ENCODE measurements at regions not wholly inside any gene's neighbourhood (a gene's known extent, or its start where the extent isn't known, plus 50 kb on each side); places are given as distances from the start of the nearest gene placed in this dataset.

DNA sequence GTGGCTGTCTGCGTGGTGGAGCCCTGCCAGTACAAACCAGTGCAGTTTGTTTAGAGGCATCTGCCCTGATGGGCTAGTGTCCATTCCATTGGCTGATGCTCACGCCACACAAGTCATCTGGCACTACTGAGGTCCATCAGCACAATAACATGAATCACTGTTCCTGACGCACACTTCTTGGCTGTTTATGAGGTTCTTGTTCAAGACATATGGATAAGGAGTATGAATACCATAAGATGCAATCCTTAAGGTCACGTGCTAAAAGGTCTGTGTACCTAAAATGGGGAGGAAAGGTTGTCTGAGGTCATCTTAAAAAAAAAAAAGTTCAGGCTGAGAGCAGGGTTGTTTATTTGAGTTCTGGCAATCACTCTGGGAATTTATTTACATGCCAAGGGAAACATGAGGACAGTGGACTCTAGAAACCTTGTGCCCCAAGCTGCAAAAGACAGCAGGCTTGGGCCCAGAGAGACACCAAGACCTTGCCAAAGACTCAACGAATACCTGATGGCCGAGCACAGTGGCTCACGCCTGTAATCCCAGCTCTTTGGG, 54.1 kb upstream of the SHLD1 start:
- no peaks in the 10 kb centered on the region for H4K20me1 ChIP-seq (ENCODE audit: control insufficient read depth, extremely low read depth, insufficient read depth, low read length)
- H3K9me3 ChIP-seq (ENCODE audit: control insufficient read depth, insufficient read depth, low read depth, low read length): no peaks in the 10 kb centered on the region
- H3K4me1 ChIP-seq (ENCODE audit: control insufficient read depth, extremely low read depth, insufficient read depth, low read length): peaks cover 4% of the 10 kb centered on the region
- no peaks in the 10 kb centered on the region for H3K79me2 ChIP-seq (ENCODE audit: control insufficient read depth, insufficient read depth, low read length)
- no peak for TF ChIP-seq EZH2 (IDR thresholded peaks at IDR 0.05; ENCODE audit: low read length, missing control alignments)
- TF ChIP-seq, protein P1, sequence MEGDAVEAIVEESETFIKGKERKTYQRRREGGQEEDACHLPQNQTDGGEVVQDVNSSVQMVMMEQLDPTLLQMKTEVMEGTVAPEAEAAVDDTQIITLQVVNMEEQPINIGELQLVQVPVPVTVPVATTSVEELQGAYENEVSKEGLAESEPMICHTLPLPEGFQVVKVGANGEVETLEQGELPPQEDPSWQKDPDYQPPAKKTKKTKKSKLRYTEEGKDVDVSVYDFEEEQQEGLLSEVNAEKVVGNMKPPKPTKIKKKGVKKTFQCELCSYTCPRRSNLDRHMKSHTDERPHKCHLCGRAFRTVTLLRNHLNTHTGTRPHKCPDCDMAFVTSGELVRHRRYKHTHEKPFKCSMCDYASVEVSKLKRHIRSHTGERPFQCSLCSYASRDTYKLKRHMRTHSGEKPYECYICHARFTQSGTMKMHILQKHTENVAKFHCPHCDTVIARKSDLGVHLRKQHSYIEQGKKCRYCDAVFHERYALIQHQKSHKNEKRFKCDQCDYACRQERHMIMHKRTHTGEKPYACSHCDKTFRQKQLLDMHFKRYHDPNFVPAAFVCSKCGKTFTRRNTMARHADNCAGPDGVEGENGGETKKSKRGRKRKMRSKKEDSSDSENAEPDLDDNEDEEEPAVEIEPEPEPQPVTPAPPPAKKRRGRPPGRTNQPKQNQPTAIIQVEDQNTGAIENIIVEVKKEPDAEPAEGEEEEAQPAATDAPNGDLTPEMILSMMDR (conservative IDR thresholded peaks at IDR 0.05 in 1 of 2, IDR thresholded peaks at IDR 0.05 in 1 of 2; ENCODE audit: low read depth in 1 of 2, low read length in 2 of 2): no peak
- H3K9ac ChIP-seq (ENCODE audit: insufficient read depth, low read length): no peak overlapping the region
- H3K27ac ChIP-seq (ENCODE audit: insufficient read depth, low read length): no peak overlapping the region
- H3K27me3 ChIP-seq (ENCODE audit: control insufficient read depth, insufficient read depth, low read length): no peaks in the 10 kb centered on the region
- DNase-seq (ENCODE audit: low read depth in 2 of 2): peak; percentile 53 to 99
- H3K4me2 ChIP-seq (ENCODE audit: extremely low read depth, insufficient read depth, low read length): no peak overlapping the region
- H2AFZ ChIP-seq (ENCODE audit: low read length): no peak overlapping the region
- H3K36me3 ChIP-seq (ENCODE audit: control insufficient read depth, insufficient read depth, low read length): no peaks in the 10 kb centered on the region
- no peak overlapping the region for H3K4me3 ChIP-seq (replicated peaks in 1 of 4; ENCODE audit: control extremely low read depth in 1 of 4, insufficient read depth in 1 of 4, low read depth in 3 of 4, low read length in 4 of 4)

DNA sequence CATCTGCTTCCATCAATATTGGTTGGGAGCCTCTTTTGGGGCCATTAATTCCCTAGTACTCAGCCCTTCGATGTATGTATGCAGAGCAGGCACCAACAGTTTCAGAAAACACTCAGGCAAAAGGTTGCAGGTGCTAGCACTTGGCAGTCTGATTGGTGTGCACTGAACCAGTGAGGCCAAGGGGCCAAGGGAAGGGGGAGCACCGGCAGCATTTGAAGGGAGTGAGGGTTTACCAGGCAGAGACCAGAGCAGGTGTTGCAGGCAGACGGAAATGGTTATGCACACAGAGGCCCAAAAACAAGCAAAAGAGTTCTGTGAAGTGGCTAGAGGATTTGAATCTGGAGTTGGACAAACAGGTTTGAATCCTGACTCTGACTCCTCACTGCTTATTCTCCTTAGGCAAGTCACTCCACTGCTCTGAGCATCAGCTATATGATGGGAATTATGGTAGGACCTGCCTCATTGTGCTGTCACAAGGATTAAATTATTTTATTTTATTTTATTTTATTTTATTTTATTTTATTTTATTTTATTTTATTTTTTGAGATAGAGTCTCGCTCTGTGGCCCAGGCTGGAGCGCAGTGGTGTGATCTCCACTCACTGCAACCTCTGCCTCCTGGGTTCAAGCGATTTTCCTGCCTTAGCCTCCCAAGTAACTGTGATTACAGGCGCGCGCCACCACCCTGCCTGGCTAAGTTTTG, 58.1 kb upstream of the SHLD1 start:
- H3K27ac ChIP-seq (ENCODE audit: insufficient read depth, low read length): no peak overlapping the region
- no peaks in the 10 kb centered on the region for H3K27me3 ChIP-seq (ENCODE audit: control insufficient read depth, insufficient read depth, low read length)
- peaks cover 4% of the 10 kb centered on the region for H3K4me1 ChIP-seq (ENCODE audit: control insufficient read depth, extremely low read depth, insufficient read depth, low read length)
- H3K4me2 ChIP-seq (ENCODE audit: extremely low read depth, insufficient read depth, low read length): no peak overlapping the region
- H3K79me2 ChIP-seq (ENCODE audit: control insufficient read depth, insufficient read depth, low read length): no peaks in the 10 kb centered on the region
- no peaks in the 10 kb centered on the region for H3K9me3 ChIP-seq (ENCODE audit: control insufficient read depth, insufficient read depth, low read depth, low read length)
- H2AFZ ChIP-seq (ENCODE audit: low read length): no peak overlapping the region
- no peaks in the 10 kb centered on the region for H3K36me3 ChIP-seq (ENCODE audit: control insufficient read depth, insufficient read depth, low read length)
- H3K4me3 ChIP-seq (replicated peaks in 1 of 4; ENCODE audit: control extremely low read depth in 1 of 4, insufficient read depth in 1 of 4, low read depth in 3 of 4, low read length in 4 of 4): no peak overlapping the region
- no peak for DNase-seq (ENCODE audit: low read depth in 2 of 2)
- TF ChIP-seq, protein P1 (conservative IDR thresholded peaks at IDR 0.05 in 1 of 2, IDR thresholded peaks at IDR 0.05 in 1 of 2; ENCODE audit: low read depth in 1 of 2, low read length in 2 of 2): no peak
- no peak for TF ChIP-seq EZH2 (IDR thresholded peaks at IDR 0.05; ENCODE audit: low read length, missing control alignments)
- no peak overlapping the region for H3K9ac ChIP-seq (ENCODE audit: insufficient read depth, low read length)
- no peaks in the 10 kb centered on the region for H4K20me1 ChIP-seq (ENCODE audit: control insufficient read depth, extremely low read depth, insufficient read depth, low read length)

DNA sequence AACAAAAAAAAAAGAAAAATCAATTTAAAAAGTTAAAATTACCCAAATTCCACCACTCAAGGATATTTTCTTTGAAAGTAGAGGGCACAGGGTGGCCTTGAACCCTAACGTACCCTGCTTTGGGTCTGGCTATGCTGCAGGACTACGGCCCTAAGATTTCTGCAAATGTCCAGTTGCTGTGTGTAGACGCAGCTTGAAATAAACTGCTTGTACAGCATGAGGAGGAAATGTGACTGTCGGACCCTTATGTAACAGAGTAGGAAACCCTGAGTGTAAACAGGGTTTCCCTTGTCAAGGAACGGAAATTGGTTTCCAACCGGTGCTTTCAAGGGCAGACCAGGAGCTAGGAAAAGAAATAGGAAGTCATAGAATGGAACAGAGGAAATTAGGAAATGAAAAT, 60.7 kb upstream of the SHLD1 start:
- peaks cover 4% of the 10 kb centered on the region for H3K27me3 ChIP-seq (ENCODE audit: control insufficient read depth, insufficient read depth, low read length)
- no peak overlapping the region for H3K4me2 ChIP-seq (ENCODE audit: extremely low read depth, insufficient read depth, low read length)
- H4K20me1 ChIP-seq (ENCODE audit: control insufficient read depth, extremely low read depth, insufficient read depth, low read length): no peaks in the 10 kb centered on the region
- H3K4me1 ChIP-seq (ENCODE audit: control insufficient read depth, extremely low read depth, insufficient read depth, low read length): no peaks in the 10 kb centered on the region
- H3K9ac ChIP-seq (ENCODE audit: insufficient read depth, low read length): no peak overlapping the region
- no peaks in the 10 kb centered on the region for H3K79me2 ChIP-seq (ENCODE audit: control insufficient read depth, insufficient read depth, low read length)
- DNase-seq (ENCODE audit: low read depth in 2 of 2): no peak
- H3K9me3 ChIP-seq (ENCODE audit: control insufficient read depth, insufficient read depth, low read depth, low read length): no peaks in the 10 kb centered on the region
- H2AFZ ChIP-seq (ENCODE audit: low read length): no peak overlapping the region
- H3K4me3 ChIP-seq (replicated peaks in 1 of 4; ENCODE audit: control extremely low read depth in 1 of 4, insufficient read depth in 1 of 4, low read depth in 3 of 4, low read length in 4 of 4): no peak overlapping the region
- no peaks in the 10 kb centered on the region for H3K36me3 ChIP-seq (ENCODE audit: control insufficient read depth, insufficient read depth, low read length)
- TF ChIP-seq, protein P1 (conservative IDR thresholded peaks at IDR 0.05 in 1 of 2, IDR thresholded peaks at IDR 0.05 in 1 of 2; ENCODE audit: low read depth in 1 of 2, low read length in 2 of 2): no peak
- TF ChIP-seq EZH2 (IDR thresholded peaks at IDR 0.05; ENCODE audit: low read length, missing control alignments): no peak
- no peak overlapping the region for H3K27ac ChIP-seq (ENCODE audit: insufficient read depth, low read length)
